Activated B cell treated with CpG ODN at 0.5 μM for 24 hours (primary cell): ENCODE measurements at regions not wholly inside any gene's neighbourhood (a gene's known extent, or its start where the extent isn't known, plus 50 kb on each side); places are given as distances from the start of the nearest gene placed in this dataset.

ENCODE experiments used
- ATAC-seq: fragments of 200-7000 bp; cut with Tn5 transposase; one replicate; pipeline ENCODE4 v1.10.0; 2021; ENCODE audit warnings: low read depth, mild to moderate bottlenecking, moderate library complexity
- CTCF ChIA-PET: fragments of 350-600 bp; sonication (Branson Sonifier 250); formaldehyde crosslinking; loops from one replicate; lab custom pipeline; 2021; ENCODE audit warnings: antibody characterized with exemption; lab: Charles Lee
- POLR2A ChIA-PET: fragments of 350-600 bp; sonication (Branson Sonifier 250); formaldehyde crosslinking; loops from one replicate; lab custom pipeline; 2021; ENCODE audit warnings: antibody characterized with exemption; lab: Charles Lee
- DNase-seq: peaks from one replicate; pipeline ENCODE4 v3.0.0; 2022
- H3K27ac Mint-ChIP-seq: one replicate; pipeline ENCODE4 v1.8.0; 2020; ENCODE audit warnings: mixed read lengths
- H3K27me3 Mint-ChIP-seq: one replicate; pipeline ENCODE4 v1.8.0; 2021; ENCODE audit warnings: mixed read lengths
- H3K36me3 Mint-ChIP-seq: one replicate; pipeline ENCODE4 v1.8.0; 2021; ENCODE audit warnings: low read depth, mixed read lengths
- H3K4me1 Mint-ChIP-seq: one replicate; pipeline ENCODE4 v1.8.0; 2021; ENCODE audit warnings: mixed read lengths
- H3K4me3 Mint-ChIP-seq: one replicate; pipeline ENCODE4 v1.8.0; 2020; ENCODE audit warnings: mild to moderate bottlenecking, mixed read lengths
- H3K9me3 Mint-ChIP-seq: one replicate; pipeline ENCODE4 v1.8.0; 2020; ENCODE audit warnings: mixed read lengths
- CTCF ChIP-seq: fragments of 200-600 bp; IDR thresholded peaks from one replicate; pipeline ENCODE4 v1.8.0; 2022; ENCODE audit warnings: antibody characterized with exemption, mild to moderate bottlenecking
- intact Hi-C: fragments of 100-400 bp; cut with micrococcal nuclease; formaldehyde crosslinking; loops from one replicate; pipeline ENCODE4 v1.15.1; 2024

DNA sequence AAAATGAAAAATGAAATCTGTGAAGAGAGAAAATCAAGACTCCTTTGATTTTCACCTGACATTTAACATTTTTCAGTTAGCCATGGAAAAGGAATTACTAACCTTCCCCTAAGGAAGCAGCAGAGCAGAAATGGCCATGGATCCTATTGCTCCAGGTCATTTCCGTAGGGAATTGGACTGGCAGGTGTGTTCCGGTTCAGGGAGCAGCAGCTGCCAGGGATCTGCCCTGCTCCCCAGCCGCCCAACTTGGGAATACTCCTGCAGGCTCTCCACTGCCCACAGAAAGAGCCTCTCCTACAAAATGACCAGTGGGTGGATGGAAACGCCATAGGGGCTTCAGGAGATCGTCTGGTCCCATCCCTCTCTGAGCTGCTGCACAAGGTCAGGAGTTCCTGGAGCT is 86.0 kb upstream of the MAPK4 start:
- CTCF ChIA-PET = no interaction called here
- H3K27me3 Mint-ChIP-seq = peaks cover 13% of the 10 kb centered on the region
- TF ChIP-seq CTCF = no peak
- ATAC-seq (no peak), DNase-seq (no peak)
- no peaks in the 10 kb centered on the region for H3K36me3 Mint-ChIP-seq
- no peaks in the 10 kb centered on the region for H3K4me1 Mint-ChIP-seq
- H3K9me3 Mint-ChIP-seq = no peaks in the 10 kb centered on the region
- POLR2A ChIA-PET = no interaction called here
- intact Hi-C loops = no loop called here
- no peak overlapping the region for H3K4me3 Mint-ChIP-seq
- H3K27ac Mint-ChIP-seq = no peak overlapping the region

DNA sequence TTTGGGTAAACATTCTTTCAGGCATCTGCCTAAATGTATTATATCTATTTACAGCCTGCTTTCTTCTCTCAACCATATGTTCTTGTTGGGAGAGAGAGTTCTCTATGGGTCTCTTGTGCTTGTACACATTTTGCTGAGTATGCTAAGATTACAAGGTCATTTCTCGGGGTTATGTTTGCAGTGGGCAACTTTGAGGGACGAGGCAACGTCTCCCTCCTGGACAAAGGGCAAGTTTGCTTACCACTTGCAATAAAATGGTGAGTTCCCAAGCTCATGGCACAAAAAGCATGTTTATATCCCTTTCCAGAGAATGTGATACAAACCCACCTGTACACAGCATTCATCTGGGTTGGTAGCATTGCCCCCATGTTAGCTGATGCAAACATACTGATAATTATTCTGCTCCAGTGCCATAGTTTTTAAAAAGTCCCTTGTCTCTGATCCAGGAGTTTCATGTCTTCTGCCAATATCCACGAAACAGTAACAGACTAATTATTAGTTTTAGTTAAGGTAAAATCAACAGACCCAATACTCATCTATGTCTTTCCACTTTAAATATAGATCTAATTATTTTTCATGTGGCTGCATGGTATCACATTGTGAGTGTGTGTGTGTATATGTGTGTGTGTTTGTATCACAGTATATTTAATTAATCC is 84.2 kb upstream of the MAPK4 start:
- H3K4me1 Mint-ChIP-seq = no peaks in the 10 kb centered on the region
- POLR2A ChIA-PET = no interaction called here
- no peaks in the 10 kb centered on the region for H3K9me3 Mint-ChIP-seq
- CTCF ChIA-PET = no interaction called here
- ATAC-seq (no peak), DNase-seq (no peak)
- H3K4me3 Mint-ChIP-seq = no peak overlapping the region
- intact Hi-C loops = no loop called here
- no peaks in the 10 kb centered on the region for H3K36me3 Mint-ChIP-seq
- H3K27ac Mint-ChIP-seq = no peak overlapping the region
- no peak for TF ChIP-seq CTCF
- H3K27me3 Mint-ChIP-seq = peaks cover 18% of the 10 kb centered on the region

GRCh38 chr18:50492097-50492496 is 67.8 kb upstream of the MAPK4 start:
- intact Hi-C loops = no loop called here
- ChIA-PET CTCF (no interaction called here), POLR2A (no interaction called here)
- DNase-seq = no peak
- Mint-ChIP-seq H3K4me3 (no peak overlapping the region), H3K9me3 (peaks cover 10% of the 10 kb centered on the region), H3K27ac (no peak overlapping the region), H3K4me1 (no peaks in the 10 kb centered on the region), H3K36me3 (no peaks in the 10 kb centered on the region), H3K27me3 (peaks cover 7% of the 10 kb centered on the region)
- no peak for ATAC-seq
- TF ChIP-seq CTCF = no peak

DNA sequence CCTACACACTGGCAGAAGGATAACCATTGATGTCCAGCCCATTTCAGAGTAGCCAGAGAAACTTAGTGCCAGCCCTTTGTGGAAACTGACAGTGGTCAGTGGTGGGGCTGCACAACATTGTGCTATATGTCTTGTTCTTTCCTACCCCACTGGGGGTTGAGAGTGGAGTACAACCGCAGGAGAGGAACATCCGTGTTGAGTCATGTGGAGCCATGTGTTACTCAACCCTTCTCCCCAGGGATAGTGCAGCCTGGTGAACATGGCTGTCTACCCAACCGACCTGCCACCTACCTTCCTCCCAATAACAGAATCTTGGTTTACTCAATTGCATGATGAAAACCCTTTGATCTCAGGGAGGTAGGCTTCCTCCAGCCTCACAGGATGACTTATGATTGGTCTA is 65.3 kb upstream of the MAPK4 start:
- H3K4me3 Mint-ChIP-seq = no peak overlapping the region
- no peak for DNase-seq
- H3K36me3 Mint-ChIP-seq = no peaks in the 10 kb centered on the region
- ATAC-seq = no peak
- POLR2A ChIA-PET = no interaction called here
- intact Hi-C loops = no loop called here
- no peak overlapping the region for H3K27ac Mint-ChIP-seq
- peaks cover 10% of the 10 kb centered on the region for H3K27me3 Mint-ChIP-seq
- CTCF ChIA-PET = no interaction called here
- no peaks in the 10 kb centered on the region for H3K4me1 Mint-ChIP-seq
- no peak for TF ChIP-seq CTCF
- H3K9me3 Mint-ChIP-seq = peaks cover 12% of the 10 kb centered on the region

DNA sequence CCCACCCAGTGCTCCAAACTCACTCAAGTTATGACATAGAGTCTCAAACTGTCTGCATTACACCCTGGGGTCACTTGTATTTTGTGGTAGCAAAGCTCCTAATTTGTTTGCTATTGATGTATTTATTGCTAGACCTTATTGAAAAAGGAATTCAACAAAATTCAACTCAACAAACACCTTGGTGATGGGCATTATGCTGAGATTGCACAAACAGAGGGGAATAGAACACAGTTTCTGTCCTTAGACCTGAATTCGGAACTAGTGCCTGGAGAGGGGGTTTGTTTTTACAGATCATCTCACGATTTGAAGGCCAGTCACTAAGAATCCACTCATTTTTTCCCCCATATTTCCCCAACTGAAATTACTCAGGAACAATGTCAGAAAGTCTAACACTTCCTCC is 53.5 kb upstream of the MAPK4 start:
- TF ChIP-seq CTCF = no peak
- ChIA-PET CTCF (no interaction called here), POLR2A (no interaction called here)
- Mint-ChIP-seq H3K4me1 (no peaks in the 10 kb centered on the region), H3K27me3 (peaks cover 21% of the 10 kb centered on the region), H3K9me3 (peaks cover 5% of the 10 kb centered on the region), H3K36me3 (no peaks in the 10 kb centered on the region), H3K27ac (no peak overlapping the region), H3K4me3 (no peak overlapping the region)
- intact Hi-C loops = no loop called here
- DNase-seq = no peak
- no peak for ATAC-seq
